ENCODE measurements at regions not wholly inside any gene's neighbourhood (a gene's known extent, or its start where the extent isn't known, plus 50 kb on each side); places are given as distances from the start of the nearest gene placed in this dataset.
"Not testable (repeated sequence)": the region's sequence is repeated elsewhere in the genome, so short reads cannot be mapped to it uniquely, and the experiment has no call there.

- H3K4me1 Mint-ChIP-seq (ENCODE audit: low read depth in 2 of 2), result no peaks in the 10 kb centered on the region
- H3K9me3 Mint-ChIP-seq, result no peaks in the 10 kb centered on the region
- peaks cover 0 to 5% of the 10 kb centered on the region in 2 donors for H3K27me3 Mint-ChIP-seq
- no peak overlapping the region for H3K4me3 Mint-ChIP-seq
- H3K27ac Mint-ChIP-seq, result no peak overlapping the region
- ATAC-seq (replicated peaks) (no peak), DNase-seq (no peak)
- H3K36me3 Mint-ChIP-seq (ENCODE audit: insufficient read depth), result no peaks in the 10 kb centered on the region
Measured at GRCh38 chr1:185654199-185654951, 79.8 kb upstream of the HMCN1 start.

- peaks cover 0 to 5% of the 10 kb centered on the region in 2 donors for H3K27me3 Mint-ChIP-seq
- H3K27ac Mint-ChIP-seq, result no peak overlapping the region
- no peaks in the 10 kb centered on the region for H3K4me1 Mint-ChIP-seq (ENCODE audit: low read depth in 2 of 2)
- ATAC-seq (replicated peaks), result no peak
- H3K36me3 Mint-ChIP-seq (ENCODE audit: insufficient read depth), result no peaks in the 10 kb centered on the region
- H3K9me3 Mint-ChIP-seq, result no peaks in the 10 kb centered on the region
- DNase-seq, result no peak
- H3K4me3 Mint-ChIP-seq, result no peak overlapping the region
Measured at GRCh38 chr1:185653615-185654014, 80.6 kb upstream of the HMCN1 start.

GRCh38 chr1:185652348-185652747 is 81.8 kb upstream of the HMCN1 start:
- H3K4me3 Mint-ChIP-seq, result no peak overlapping the region
- no peaks in the 10 kb centered on the region for H3K36me3 Mint-ChIP-seq (ENCODE audit: insufficient read depth)
- no peak overlapping the region for H3K27ac Mint-ChIP-seq
- peaks cover 5% of the 10 kb centered on the region in 2 donors for H3K4me1 Mint-ChIP-seq (ENCODE audit: low read depth in 2 of 2)
- no peak for ATAC-seq (replicated peaks)
- no peaks in the 10 kb centered on the region for H3K27me3 Mint-ChIP-seq
- no peaks in the 10 kb centered on the region for H3K9me3 Mint-ChIP-seq
- no peak for DNase-seq

GRCh38 chr1:185650602-185651230 is 83.5 kb upstream of the HMCN1 start:
- no peak for ATAC-seq (replicated peaks)
- no peak overlapping the region for H3K27ac Mint-ChIP-seq

GRCh38 chr1:185648858-185649589 is 85.2 kb upstream of the HMCN1 start:
- no peaks in the 10 kb centered on the region for H3K9me3 Mint-ChIP-seq
- H3K4me3 Mint-ChIP-seq, result no peak overlapping the region
- ATAC-seq (replicated peaks), result no peak
- H3K27me3 Mint-ChIP-seq, result no peaks in the 10 kb centered on the region
- peaks cover 5% of the 10 kb centered on the region in 2 donors for H3K4me1 Mint-ChIP-seq (ENCODE audit: low read depth in 2 of 2)
- no peak overlapping the region for H3K27ac Mint-ChIP-seq
- H3K36me3 Mint-ChIP-seq (ENCODE audit: insufficient read depth), result no peaks in the 10 kb centered on the region
- DNase-seq, result no peak

More at GRCh38 chr1:185650602-185651230, 83.5 kb upstream of the HMCN1 start:
- no peaks in the 10 kb centered on the region for H3K27me3 Mint-ChIP-seq
- no peak overlapping the region for H3K4me3 Mint-ChIP-seq
- no peak for DNase-seq
- H3K9me3 Mint-ChIP-seq, result no peaks in the 10 kb centered on the region
- H3K36me3 Mint-ChIP-seq (ENCODE audit: insufficient read depth), result no peaks in the 10 kb centered on the region
- H3K4me1 Mint-ChIP-seq (ENCODE audit: low read depth in 2 of 2), result peaks cover 5% of the 10 kb centered on the region in 2 donors

- DNase-seq; ATAC-seq (replicated peaks); H3K27ac Mint-ChIP-seq; H3K36me3 Mint-ChIP-seq (ENCODE audit: insufficient read depth); H3K4me1 Mint-ChIP-seq (ENCODE audit: low read depth in 2 of 2); H3K9me3 Mint-ChIP-seq; H3K27me3 Mint-ChIP-seq: not testable (repeated sequence)
- H3K4me3 Mint-ChIP-seq, result peak overlapping the region in 1 of 2 donors; percentile 8
Measured at GRCh38 chr1:185647597-185648267, 86.5 kb upstream of the HMCN1 start.

- no peak for ATAC-seq (replicated peaks)
- Mint-ChIP-seq H3K27me3 (no peaks in the 10 kb centered on the region), H3K4me3 (no peak overlapping the region), H3K9me3 (no peaks in the 10 kb centered on the region), H3K4me1 (ENCODE audit: low read depth in 2 of 2) (peaks cover 5% of the 10 kb centered on the region in 2 donors), H3K27ac (no peak overlapping the region), H3K36me3 (ENCODE audit: insufficient read depth) (no peaks in the 10 kb centered on the region)
- no peak for DNase-seq
Measured at GRCh38 chr1:185646202-185646683, 87.9 kb upstream of the HMCN1 start.

- H3K27me3 Mint-ChIP-seq, result no peaks in the 10 kb centered on the region
- no peak for ATAC-seq (replicated peaks)
- peaks cover 5% of the 10 kb centered on the region in 2 donors for H3K4me1 Mint-ChIP-seq (ENCODE audit: low read depth in 2 of 2)
Measured at GRCh38 chr1:185645686-185646085, 88.5 kb upstream of the HMCN1 start.

GRCh38 chr1:185645162-185645640 is 89.0 kb upstream of the HMCN1 start:
- H3K4me1 Mint-ChIP-seq (ENCODE audit: low read depth in 2 of 2), result peaks cover 5% of the 10 kb centered on the region in 2 donors
- DNase-seq, result no peak
- no peak overlapping the region for H3K27ac Mint-ChIP-seq
- ATAC-seq (replicated peaks), result no peak
- no peaks in the 10 kb centered on the region for H3K36me3 Mint-ChIP-seq (ENCODE audit: insufficient read depth)
- no peaks in the 10 kb centered on the region for H3K27me3 Mint-ChIP-seq
- no peaks in the 10 kb centered on the region for H3K9me3 Mint-ChIP-seq
- H3K4me3 Mint-ChIP-seq, result no peak overlapping the region

More at GRCh38 chr1:185645686-185646085, 88.5 kb upstream of the HMCN1 start:
- H3K27ac Mint-ChIP-seq, result no peak overlapping the region
- no peak for DNase-seq
- no peak overlapping the region for H3K4me3 Mint-ChIP-seq
- H3K9me3 Mint-ChIP-seq, result no peaks in the 10 kb centered on the region
- H3K36me3 Mint-ChIP-seq (ENCODE audit: insufficient read depth), result no peaks in the 10 kb centered on the region

GRCh38 chr1:185644531-185644930 is 89.7 kb upstream of the HMCN1 start:
- DNase-seq, result no peak
- H3K27ac Mint-ChIP-seq, result no peak overlapping the region
- H3K9me3 Mint-ChIP-seq, result no peaks in the 10 kb centered on the region
- H3K36me3 Mint-ChIP-seq (ENCODE audit: insufficient read depth), result no peaks in the 10 kb centered on the region
- no peak overlapping the region for H3K4me3 Mint-ChIP-seq
- no peaks in the 10 kb centered on the region for H3K27me3 Mint-ChIP-seq
- ATAC-seq (replicated peaks), result no peak
- H3K4me1 Mint-ChIP-seq (ENCODE audit: low read depth in 2 of 2), result peaks cover 5% of the 10 kb centered on the region in 2 donors

GRCh38 chr1:185636848-185637247 is 97.3 kb upstream of the HMCN1 start:
- H3K4me1 Mint-ChIP-seq (ENCODE audit: low read depth in 2 of 2), result no peaks in the 10 kb centered on the region
- no peak overlapping the region for H3K27ac Mint-ChIP-seq
- no peaks in the 10 kb centered on the region for H3K36me3 Mint-ChIP-seq (ENCODE audit: insufficient read depth)
- ATAC-seq (replicated peaks) (no peak), DNase-seq (no peak)
- no peaks in the 10 kb centered on the region for H3K9me3 Mint-ChIP-seq
- no peak overlapping the region for H3K4me3 Mint-ChIP-seq
- H3K27me3 Mint-ChIP-seq, result peaks cover 11 to 22% of the 10 kb centered on the region in 2 donors

GRCh38 chr1:185634704-185635103 is 99.5 kb upstream of the HMCN1 start:
- Mint-ChIP-seq H3K4me1 (ENCODE audit: low read depth in 2 of 2) (no peaks in the 10 kb centered on the region), H3K9me3 (no peaks in the 10 kb centered on the region), H3K4me3 (no peak overlapping the region), H3K27me3 (peaks cover 11 to 22% of the 10 kb centered on the region in 2 donors), H3K36me3 (ENCODE audit: insufficient read depth) (no peaks in the 10 kb centered on the region), H3K27ac (no peak overlapping the region)
- no peak for DNase-seq
- ATAC-seq (replicated peaks), result no peak
